ENCODE measurements at regions not wholly inside any gene's neighbourhood (a gene's known extent, or its start where the extent isn't known, plus 50 kb on each side); places are given as distances from the start of the nearest gene placed in this dataset.
"Not testable (repeated sequence)": the region's sequence is repeated elsewhere in the genome, so short reads cannot be mapped to it uniquely, and the experiment has no call there.

DNA sequence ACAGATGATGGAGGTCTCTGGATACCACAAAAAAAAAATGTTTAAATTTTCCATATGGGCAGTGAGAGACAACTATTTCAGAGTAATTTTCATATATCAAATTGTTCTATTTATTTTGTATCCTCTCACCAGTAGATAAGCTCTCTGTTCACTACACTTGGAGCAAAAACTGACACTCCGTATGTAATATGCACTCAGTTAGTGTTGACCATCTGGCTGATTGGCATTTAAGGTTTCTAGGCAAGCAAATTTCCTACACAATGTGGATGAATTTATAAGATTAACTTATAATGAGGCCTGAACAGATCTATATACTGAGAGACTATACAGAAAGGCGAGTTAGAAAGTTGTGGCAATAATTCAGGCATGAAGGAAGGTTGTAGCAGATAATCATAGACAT, 836.5 kb upstream of the SEMA6D start:
- no peak for DNase-seq

DNA sequence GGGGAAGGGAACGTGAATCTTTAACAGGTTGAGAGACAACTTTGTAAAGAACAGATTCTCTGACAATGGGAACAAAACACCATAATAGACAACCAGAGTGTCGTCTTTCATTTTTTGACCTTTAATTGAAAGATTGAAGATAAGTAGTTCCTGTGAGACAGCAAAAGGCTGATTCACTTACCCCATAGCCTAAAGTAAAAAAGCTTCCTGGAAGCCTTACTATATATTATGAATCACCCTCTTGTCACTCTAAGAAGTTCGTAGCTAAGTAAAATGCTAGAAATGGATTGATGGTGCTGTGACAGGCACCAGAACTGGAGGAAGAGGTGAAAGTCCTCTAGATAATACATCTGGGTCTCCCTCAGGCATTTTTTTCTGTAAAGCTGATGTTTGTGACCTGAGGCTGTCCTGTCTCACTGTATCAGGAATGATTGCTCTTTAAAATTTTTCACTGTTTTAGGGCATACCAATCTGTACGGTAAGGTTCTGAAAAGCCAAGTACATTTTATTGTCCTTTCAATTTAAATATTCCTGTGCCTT, 824.6 kb upstream of the SEMA6D start:
- DNase-seq = no peak

DNA sequence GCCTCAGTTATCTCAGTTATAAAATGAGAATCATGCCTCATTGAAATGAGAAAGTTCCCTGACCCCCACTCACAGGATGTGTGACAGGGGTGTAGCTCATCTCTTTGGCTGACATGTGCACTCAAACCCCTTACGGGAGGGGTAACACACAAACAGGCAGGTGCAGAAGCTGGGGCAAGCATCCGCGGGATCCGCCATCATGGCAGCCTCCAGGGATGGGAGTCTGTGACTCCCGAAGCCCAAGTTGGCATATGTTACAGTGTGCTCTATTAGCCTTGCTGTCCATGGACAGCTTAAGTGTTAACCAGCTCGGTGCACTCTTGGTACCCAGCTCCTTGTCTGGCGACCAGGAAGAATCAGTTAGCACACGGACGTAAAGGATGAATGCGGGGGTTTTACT, 822.7 kb upstream of the SEMA6D start:
- DNase-seq = no peak

DNA sequence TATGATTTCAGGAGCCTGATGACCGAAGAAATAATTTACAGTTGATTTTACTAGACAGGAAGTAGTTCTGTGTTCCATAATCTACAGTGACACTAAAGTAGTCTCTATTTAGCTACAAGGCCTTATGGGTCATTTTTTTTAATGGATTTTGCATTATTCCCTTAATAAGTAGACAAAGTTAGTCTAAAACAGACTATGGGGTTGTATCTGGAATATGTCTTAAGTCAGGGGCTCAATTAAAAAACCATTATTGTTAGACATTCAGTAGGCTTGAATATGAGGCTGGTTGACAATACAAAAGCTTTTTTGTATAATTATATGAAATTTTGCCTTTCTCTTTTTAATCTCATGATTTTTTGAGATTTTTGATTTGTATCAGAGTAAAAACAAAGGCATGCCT, 820.0 kb upstream of the SEMA6D start:
- no peak for DNase-seq

DNA sequence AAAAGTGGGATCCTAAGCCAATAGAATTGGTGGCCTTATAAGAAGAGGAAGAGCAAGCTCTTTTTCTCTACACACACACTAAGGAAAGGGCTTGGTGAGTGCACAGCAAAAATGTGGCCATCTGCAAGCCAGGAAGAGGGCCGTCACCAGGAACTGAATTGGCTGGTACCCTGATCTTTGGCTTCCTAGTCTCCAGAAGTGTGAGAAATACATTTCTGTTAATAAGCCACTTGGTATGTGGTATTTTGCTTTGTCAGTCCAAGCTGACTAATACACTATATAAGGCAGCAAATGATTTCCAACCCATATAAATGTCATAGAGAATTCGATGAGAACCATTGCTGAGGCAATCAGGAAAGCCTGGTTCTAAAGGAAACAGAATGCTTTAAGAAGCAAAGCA, 816.3 kb upstream of the SEMA6D start:
- no peak for DNase-seq

DNA sequence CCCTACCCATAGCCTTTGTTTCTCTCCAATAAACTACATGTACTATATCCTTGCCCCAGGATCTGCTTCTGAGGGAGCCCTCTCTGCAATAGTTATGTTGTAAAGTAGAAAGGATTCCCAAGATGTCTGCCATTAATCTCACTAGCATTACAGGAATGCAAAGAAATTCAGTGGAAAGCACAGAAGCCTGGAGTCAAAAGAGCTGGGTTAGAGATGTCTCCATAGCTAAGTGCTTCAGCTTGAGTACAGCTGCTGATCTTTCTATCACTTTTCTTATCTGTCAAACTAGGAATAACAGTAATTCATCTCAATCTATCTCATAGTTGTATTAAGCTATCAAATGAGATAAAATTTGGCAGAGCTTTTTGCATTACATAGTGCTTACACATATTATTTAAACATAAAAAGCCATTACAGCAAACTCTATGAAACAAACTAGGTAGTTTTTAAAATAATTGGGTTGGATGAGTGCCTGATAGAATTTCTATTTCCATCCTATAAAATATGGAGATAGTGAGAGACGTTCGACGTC, 799.5 kb upstream of the SEMA6D start:
- no peak for DNase-seq

DNA sequence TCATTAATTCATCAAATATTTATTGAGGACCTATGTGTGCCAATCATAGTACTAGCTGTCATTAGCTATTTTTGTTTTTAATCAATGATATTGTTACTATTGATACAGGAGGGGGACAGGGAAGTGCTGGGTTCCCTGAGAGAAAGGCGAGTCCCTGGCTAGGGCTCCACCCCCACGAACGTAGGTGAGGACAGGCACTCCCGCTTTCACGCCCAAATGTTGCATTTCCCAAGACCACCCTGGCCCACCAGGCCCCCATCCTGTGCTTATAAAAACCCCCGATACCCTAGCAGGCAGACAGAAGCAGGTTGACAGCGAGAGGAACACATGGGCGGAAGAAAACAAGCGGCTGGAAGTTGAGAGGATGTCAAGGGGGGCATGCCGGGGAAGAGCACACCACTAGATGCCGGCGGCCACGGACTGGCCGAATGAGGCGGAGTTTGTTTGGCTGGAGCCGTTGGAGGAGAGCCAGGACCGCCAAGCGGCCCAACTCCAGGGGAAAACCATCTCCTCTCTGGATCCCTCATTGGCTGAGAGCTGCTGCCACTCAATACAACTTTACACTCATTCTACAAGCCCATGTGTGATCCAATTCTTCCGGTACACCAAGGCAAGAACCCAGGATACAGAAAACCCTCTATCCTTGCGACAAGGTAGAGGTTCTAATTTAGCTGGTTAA, 798.7 kb upstream of the SEMA6D start:
- DNase-seq = no peak

DNA sequence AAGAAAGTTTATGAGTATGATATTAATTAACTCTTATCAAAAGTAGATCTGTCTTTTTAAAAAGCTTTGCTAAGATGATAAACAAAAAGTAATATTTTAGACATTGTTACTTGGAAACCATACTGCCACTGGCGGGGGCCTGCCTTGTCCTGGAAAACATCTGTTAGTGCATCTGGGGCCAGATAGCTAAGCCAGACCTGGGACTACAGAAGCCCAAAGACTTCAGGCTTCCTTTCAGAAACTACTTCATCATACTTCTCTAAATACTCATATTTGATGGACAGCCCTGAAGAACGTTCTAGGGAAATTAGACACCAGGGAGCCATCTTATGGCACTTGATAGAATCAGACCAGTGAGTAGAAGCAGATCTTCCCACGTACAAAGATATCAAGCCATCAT, 795.4 kb upstream of the SEMA6D start:
- DNase-seq = no peak

DNA sequence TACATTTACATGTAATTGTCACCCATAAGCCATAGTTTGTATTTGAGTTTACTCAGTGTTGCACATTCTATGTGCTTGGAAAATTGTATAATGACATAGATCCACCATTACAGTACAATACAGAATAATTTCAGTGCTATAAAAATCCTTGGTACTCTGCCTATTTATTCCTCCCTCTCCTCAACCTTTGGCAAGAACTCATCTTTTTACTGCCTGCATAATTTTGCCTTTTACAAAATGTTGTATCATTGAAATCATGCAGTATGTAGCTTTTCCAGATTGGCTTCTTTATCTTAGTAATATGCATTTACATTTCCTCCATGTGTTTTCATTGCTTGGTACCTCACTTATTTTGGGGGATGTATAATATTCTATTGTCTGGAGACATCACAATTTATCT, 786.9 kb upstream of the SEMA6D start:
- DNase-seq = no peak

DNA sequence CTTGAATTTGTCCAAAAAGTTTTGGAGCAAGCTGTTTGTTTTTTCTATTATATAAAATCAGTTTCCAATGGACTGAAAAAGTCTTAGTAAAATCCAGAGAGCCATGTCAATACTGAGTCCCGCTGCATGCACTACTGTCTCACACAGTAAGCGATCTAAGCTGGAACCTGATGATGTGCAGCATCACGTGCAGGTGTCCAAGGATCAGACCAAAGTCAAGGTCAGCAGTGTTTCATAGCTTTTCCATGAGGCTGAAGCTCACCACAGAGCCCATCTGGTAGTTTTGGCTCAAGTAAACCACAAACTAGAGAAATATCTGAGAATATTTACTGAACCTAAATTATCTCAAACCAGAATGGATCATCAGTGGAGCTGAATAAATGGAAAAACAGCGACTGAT, 784.0 kb upstream of the SEMA6D start:
- DNase-seq = no peak

DNA sequence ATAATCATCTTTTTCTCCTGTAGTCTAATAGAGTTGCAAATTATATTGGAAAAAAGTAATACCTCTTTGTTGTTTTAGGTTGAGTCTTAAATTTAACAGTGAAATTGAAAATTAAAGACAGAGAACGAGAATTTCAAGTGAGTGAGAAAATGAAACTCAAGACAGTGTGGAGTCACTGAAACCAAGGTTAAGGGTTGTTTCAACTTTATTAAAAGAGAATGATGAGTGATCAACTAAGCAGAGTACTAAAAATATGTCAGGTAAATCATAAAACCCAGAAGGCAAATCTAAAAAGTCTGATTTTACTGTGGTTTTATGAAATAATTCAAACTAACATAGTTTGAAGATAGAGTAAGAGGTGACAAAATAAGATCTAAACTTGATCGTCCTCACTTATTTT, 782.5 kb upstream of the SEMA6D start:
- no peak for DNase-seq

DNA sequence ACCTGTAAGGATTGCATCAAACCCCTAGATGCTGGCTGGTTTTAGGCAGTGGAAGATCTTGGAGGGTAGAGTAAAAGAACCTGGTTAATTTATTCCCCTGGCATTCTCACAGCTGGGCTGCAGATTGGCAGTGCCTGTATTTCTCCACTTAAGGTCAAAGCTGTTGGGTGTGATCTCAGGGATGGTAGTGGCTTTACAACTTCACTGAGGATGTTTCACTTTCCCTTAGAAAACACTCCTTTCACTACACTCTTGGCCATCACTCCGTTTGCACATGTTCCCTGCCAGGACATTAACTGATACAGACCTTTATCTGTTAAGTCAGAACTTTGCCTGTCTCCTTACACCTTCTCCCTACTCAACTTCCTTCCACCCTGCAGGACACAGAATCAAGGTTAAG, 779.1 kb upstream of the SEMA6D start:
- DNase-seq = no peak

DNA sequence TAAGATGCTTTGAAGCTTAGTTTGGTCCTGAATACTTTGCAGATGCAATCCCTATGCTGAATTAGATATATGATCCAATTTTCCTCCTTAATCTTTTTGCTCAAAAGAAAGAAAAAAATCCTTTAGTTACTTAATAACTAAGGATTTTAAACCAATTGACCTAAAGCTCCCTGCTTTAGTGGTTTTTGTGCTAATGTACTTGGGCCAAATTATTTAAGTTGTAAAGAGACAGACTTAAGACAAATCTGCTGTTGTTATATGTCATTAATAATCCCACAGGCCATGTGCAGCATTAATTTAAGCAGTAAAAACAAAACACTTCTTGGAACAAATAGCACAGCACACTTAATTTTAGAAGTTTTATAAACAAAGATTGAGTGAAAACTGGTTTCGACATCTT, 776.1 kb upstream of the SEMA6D start:
- no peak for DNase-seq

DNA sequence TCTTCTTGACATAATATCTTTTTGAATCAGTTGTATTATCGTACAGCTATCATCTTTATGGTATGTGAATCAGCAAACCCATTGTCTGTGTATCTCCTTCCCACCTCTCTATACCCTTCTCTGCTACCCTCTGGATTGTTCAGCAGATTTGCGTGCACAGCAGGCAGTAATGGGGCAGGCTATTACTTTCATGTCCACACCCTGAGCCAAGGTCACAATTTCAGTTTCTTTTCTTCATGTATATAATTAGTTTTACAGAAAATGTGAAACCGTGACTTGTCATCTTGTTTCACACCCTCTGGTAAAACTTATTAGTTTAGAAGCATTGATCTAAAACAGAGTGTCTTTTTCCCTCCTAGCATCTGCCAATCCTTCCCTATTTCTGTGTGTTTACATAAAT, 770.4 kb upstream of the SEMA6D start:
- no peak for DNase-seq

DNA sequence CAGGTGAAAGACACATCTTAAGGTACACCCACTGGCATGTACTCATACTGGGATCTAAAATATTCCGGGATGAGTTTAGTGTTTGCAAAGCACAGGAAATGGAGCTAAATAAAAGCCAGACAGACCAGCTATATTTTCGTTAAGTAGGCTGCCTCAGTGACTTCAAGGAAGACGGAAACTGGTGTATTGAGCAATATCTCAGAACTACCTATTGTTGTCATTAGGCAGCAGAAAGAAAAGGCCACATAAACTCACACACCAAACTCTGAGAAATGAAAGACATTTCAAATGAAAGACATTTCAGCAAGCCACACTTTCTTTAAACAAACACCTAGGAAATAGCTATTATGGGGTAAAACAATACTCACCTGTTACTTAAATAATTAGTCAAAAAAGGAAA, 761.7 kb upstream of the SEMA6D start:
- DNase-seq = no peak

DNA sequence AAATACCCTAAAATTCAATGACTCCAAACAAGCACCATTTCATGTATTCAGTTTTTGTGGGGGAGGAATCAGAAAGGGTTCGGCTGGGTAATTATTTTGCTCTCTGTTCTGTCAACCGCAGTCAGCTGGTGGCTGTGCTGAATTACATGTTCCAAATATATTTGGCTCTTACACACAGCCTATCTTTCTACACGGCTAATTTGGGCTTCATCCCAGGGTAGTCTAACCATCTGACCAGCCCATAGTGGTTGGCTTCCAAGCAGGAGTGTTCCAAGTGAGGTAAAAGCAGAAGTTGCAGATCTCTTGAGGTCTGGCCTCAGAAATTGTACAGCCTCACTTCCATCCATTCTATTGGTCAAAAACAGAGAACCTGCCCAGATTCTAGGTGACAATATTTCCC, 760.8 kb upstream of the SEMA6D start:
- DNase-seq = no peak

DNA sequence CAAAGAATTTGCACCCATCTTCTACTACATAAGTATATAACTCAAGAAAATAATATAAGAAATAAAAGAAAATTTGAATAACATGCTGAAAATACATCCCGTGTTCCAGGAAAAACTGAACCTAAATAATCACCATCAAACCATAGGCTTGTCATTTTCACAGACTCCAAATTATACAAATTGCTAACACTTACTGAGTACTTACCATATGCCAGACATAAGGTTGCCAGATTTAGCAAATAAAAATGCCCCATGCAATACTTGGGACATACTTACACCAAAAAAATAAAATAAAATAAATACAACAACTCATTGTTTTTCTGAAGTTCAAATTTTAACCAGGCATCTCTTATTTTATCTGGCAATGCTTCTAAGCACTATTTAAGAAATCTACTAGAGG, 760.4 kb upstream of the SEMA6D start:
- DNase-seq = no peak

DNA sequence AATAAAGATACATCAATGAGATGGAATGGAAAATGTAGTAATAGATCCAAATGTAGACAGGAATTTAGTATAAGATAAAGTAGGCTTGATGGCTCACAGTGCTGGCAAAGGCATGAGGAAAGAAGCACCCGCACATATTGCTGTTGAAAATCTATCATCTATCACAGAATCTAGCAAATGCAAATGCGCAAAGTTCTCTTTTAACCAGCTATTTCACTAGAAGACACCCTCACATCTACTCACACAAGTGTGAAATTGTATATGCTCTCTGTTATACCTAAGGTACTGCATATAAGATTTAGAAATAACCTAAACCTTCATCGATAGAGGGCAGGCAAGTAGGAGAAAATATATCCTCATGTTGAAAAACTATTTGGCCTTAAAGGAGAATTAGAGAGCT, 756.7 kb upstream of the SEMA6D start:
- no peak for DNase-seq

DNA sequence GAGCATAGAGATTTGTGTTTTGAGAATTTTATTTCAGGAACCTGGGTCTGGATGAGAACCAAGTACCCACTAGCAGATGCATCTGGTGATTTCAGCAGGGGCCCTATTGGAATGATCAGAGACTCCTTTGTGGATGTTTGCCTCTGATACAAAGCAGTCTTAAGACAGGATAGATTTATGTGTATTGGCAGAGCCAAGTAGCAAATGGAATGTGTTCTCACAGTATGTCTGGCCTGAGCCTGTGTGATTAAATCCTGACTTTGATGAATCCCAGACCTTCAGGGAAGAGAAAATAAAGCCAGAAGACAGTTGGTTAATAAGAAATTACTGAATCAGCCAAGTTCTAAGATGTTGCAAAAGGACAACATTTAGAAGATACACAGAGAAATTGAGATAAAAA, 755.5 kb upstream of the SEMA6D start:
- no peak for DNase-seq

DNA sequence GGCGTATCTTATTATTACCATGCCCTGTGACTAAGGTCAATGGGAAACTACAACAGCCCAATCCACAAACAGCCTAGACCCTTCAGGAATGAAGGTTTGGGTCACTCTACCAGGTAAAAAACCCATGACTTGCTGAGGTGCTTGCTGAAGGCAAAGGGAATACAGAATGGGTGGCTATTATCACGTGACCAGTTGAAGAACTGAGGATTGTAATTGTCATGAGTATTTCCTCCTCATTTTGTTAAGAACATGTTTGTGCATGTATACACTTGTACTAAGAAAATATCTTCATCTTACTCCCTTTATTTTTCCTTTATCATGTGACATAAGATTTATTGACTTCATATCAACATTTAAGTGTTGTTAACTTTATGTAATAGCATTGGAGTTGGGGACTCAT, 729.2 kb upstream of the SEMA6D start:
- DNase-seq = not testable (repeated sequence)

DNA sequence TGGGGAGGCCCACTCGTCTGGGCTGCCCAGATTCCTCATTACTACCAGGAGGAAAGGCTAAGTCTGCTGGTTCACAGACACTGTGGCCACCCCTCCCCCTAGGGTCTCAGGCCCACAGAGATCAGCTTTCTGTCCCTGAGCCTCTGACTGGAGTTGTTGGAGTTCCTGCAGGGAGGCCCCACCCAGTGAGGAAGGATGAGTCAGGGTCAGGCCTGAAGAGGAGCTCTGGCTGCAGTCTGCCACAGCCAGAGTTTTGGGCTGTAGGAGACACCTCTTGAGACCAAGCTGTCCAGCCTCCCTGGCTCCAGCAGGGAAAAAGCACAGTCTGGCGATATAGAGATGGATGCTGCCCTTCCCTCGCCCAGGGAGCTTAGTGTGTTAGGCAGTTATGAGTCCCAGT, 720.9 kb upstream of the SEMA6D start:
- DNase-seq = no peak

DNA sequence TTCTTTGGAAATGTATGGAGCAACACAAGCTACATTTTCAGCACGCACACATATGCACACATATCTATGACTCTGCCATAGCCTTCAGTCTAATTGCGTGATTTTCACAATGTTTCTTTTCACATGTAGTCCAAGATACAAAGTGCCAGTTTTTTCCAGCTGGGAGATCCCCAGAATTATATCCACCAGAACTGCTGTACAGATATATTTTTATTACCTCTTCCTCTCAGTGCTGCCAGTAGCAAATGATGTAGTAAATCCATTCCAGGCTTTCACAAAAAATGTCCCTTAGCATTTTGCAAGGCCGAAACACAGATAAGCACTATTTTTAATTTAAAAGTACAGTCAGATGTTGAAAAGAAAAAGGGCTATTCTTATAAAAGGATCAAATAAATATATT, 719.8 kb upstream of the SEMA6D start:
- no peak for DNase-seq

DNA sequence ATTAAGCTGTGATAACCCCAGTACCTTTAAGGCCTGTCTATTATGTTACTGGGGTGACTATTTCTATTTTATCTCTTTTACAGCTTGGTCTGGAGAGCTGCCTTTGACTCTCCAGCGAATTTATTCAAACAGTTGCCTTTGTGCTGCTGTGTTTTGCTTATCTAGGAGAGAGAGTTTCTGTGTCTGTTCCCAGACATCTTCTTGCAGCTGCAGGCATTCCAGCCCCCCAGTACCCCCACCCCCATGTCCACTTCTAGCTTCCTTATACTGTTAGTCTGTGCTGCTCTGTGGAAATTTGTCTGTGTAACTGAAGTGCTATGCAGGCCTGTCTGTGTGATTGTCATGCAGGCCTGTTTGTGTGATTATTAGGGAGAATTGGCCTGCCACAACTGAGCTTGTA, 713.7 kb upstream of the SEMA6D start:
- no peak for DNase-seq

DNA sequence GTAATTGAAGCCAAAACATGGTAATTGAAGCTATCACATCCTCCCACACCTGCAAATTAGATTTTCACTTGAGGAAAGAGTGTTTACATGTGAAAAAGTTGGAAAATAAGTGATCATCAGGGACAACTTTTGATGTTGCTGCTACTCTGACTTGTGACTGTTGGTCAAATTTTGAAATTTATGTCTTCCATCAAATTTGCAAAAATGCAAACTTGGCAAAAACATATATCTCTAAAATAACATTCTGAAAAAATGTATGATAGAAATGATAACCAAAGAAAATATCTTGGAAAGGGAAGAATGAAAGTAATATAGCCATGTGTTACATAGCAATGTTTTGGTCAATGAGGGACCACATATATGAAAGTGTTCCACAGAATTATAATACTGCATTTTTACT, 703.9 kb upstream of the SEMA6D start:
- no peak for DNase-seq

DNA sequence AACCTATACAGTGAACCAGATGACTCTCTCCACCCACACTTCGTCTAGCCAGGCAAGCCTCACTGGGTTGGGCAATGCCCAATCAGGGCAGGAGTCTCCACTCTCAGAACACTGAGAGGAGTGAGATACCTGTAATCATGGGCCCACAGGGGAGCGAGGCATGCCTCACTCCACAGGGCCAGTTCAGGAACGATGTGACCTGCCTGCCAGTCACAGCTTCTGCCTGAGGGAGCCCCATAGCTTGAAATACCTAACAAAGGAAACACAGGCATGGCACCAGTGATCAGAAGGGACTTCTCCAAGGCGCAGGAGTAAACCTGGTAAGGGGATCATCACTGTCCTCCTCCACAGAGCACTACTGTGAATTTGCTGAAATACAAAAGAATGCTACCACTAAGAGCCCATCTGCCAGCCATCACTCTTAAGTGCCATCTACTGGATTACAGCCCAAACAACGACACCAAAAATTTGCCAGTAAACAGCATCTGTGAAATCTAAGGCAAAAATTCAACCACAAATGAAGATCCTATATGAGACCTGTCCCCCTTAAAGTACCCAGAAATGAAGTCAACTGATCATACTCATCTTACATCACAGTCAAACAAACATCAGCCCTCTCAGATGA, 689.9 kb upstream of the SEMA6D start:
- no peak for DNase-seq

Data from inflammatory macrophage treated with lipopolysaccharide for 4 hours (primary cell).